DND-41 (cell line): ENCODE measurements at regions not wholly inside any gene's neighbourhood (a gene's known extent, or its start where the extent isn't known, plus 50 kb on each side); places are given as distances from the start of the nearest gene placed in this dataset.

ENCODE experiments used
- EZH2 ChIP-seq: IDR thresholded peaks from 3 replicates; pipeline ENCODE4 v1.6.1; 2012; ENCODE audit warnings: borderline replicate concordance, low read depth, mild to moderate bottlenecking, moderate library complexity, low read length, inconsistent platforms; ENCODE audit not compliant: severe bottlenecking
- TF ChIP-seq, protein P1 (sequence below): IDR thresholded peaks from 2 replicates; pipeline ENCODE4 v1.5.1; 2012; ENCODE audit warnings: borderline replicate concordance, low read length, moderate library complexity, mild to moderate bottlenecking; ENCODE audit not compliant: poor library complexity, severe bottlenecking; ENCODE audit errors: extremely low read depth

DNA sequence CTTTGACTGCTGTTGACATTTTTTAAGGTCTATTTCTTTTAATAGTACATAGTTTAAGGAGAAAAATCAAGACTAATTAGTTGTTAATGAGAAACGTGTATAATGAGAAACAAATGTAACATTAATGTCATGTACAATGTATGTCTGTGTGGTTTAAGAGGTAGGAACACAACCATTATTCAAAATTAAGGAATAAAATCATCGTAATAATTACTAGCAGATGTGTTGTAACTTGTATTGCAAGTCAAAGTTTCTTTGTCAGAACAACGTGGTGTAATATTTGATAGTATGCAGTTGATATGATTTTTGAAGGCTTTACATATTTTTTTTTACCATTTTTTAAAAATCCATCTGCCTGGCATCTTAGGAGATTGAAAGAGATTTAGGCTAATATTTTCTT, 120.2 kb upstream of the ARRDC3 start:
- TF ChIP-seq, protein P1, sequence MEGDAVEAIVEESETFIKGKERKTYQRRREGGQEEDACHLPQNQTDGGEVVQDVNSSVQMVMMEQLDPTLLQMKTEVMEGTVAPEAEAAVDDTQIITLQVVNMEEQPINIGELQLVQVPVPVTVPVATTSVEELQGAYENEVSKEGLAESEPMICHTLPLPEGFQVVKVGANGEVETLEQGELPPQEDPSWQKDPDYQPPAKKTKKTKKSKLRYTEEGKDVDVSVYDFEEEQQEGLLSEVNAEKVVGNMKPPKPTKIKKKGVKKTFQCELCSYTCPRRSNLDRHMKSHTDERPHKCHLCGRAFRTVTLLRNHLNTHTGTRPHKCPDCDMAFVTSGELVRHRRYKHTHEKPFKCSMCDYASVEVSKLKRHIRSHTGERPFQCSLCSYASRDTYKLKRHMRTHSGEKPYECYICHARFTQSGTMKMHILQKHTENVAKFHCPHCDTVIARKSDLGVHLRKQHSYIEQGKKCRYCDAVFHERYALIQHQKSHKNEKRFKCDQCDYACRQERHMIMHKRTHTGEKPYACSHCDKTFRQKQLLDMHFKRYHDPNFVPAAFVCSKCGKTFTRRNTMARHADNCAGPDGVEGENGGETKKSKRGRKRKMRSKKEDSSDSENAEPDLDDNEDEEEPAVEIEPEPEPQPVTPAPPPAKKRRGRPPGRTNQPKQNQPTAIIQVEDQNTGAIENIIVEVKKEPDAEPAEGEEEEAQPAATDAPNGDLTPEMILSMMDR: no peak
- TF ChIP-seq EZH2: no peak
